ENCODE measurements at regions not wholly inside any gene's neighbourhood (a gene's known extent, or its start where the extent isn't known, plus 50 kb on each side); places are given as distances from the start of the nearest gene placed in this dataset.

DNA sequence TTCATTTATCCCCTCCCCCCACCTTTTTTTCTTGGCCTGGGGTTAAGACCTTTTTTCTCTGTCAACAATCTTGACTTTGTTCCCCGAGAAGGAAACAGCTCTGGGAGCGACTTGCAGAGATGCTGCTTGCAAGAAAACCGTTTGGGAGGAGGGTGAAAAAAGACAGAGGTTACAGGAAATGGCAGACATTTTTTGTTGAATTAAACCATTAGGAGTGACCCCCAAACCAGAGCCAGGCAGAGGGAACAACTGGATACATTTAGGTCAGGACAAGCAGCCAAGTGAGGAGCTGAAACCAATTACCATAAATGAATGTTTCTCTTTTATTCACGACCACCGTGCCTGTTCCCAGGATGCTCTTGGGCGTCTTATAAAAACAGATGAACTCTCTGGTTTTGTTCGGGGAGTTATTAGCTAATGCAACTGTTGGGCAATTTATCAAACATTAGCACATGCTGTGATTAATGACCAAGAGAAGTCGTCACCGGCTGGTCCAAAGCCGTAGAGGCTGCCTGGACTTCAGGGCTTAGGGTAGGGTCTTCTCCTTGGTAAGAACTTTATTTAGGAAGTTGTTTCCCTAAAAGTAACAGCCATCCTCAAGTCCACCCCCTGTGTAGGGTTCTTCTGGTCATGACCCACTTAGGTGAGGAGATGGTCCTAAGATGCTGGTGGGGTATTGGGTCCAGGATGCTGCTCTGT is 141.0 kb downstream of the FOXD2 start:
- TF ChIP-seq, protein P1, sequence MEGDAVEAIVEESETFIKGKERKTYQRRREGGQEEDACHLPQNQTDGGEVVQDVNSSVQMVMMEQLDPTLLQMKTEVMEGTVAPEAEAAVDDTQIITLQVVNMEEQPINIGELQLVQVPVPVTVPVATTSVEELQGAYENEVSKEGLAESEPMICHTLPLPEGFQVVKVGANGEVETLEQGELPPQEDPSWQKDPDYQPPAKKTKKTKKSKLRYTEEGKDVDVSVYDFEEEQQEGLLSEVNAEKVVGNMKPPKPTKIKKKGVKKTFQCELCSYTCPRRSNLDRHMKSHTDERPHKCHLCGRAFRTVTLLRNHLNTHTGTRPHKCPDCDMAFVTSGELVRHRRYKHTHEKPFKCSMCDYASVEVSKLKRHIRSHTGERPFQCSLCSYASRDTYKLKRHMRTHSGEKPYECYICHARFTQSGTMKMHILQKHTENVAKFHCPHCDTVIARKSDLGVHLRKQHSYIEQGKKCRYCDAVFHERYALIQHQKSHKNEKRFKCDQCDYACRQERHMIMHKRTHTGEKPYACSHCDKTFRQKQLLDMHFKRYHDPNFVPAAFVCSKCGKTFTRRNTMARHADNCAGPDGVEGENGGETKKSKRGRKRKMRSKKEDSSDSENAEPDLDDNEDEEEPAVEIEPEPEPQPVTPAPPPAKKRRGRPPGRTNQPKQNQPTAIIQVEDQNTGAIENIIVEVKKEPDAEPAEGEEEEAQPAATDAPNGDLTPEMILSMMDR (IDR thresholded peaks at IDR 0.05) = no peak
- no peaks in the 10 kb centered on the region for H3K4me1 ChIP-seq
- no peak overlapping the region for H3K4me3 ChIP-seq (ENCODE audit: low read depth, low read length)
- no peaks in the 10 kb centered on the region for H3K27me3 ChIP-seq (ENCODE audit: control insufficient read depth, insufficient read depth, low read length)
- no peak overlapping the region for H3K27ac ChIP-seq
- no peak overlapping the region for H2AFZ ChIP-seq
- no peaks in the 10 kb centered on the region for H3K79me2 ChIP-seq
- H3K4me2 ChIP-seq (ENCODE audit: low read length) = no peak overlapping the region
- H3K9ac ChIP-seq = no peak overlapping the region
- H3K36me3 ChIP-seq (ENCODE audit: control insufficient read depth, insufficient read depth, low read length) = no peaks in the 10 kb centered on the region
- H3K9me3 ChIP-seq (ENCODE audit: control insufficient read depth, low read length) = no peaks in the 10 kb centered on the region

DNA sequence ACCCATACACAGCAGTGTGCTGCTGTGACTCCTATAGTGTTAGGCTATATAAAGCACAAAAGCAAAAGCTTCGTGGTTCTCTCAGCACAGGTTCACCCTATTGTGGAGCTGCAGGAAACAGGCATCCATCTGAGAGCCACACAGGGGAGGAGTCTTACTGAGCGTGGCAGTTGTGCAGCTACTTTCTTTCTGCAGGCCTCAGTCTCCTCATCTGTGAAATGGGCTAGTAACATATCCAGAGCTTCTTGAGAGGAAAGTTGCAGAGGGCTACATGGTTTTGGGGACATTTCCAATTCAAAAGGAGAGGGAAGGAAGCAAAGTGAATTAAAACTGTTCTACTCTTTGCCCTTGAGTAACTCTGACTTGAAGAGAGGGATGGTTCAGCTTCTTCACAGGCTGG is 142.0 kb downstream of the FOXD2 start:
- Histone ChIP-seq H3K27me3 (ENCODE audit: control insufficient read depth, insufficient read depth, low read length) (no peaks in the 10 kb centered on the region), H3K9ac (no peak overlapping the region), H3K4me1 (no peaks in the 10 kb centered on the region), H3K79me2 (no peaks in the 10 kb centered on the region), H3K4me2 (ENCODE audit: low read length) (no peak overlapping the region), H3K36me3 (ENCODE audit: control insufficient read depth, insufficient read depth, low read length) (no peaks in the 10 kb centered on the region), H3K9me3 (ENCODE audit: control insufficient read depth, low read length) (no peaks in the 10 kb centered on the region), H3K27ac (no peak overlapping the region), H3K4me3 (ENCODE audit: low read depth, low read length) (no peak overlapping the region), H2AFZ (no peak overlapping the region)
- TF ChIP-seq, protein P1 (IDR thresholded peaks at IDR 0.05) = no peak

DNA sequence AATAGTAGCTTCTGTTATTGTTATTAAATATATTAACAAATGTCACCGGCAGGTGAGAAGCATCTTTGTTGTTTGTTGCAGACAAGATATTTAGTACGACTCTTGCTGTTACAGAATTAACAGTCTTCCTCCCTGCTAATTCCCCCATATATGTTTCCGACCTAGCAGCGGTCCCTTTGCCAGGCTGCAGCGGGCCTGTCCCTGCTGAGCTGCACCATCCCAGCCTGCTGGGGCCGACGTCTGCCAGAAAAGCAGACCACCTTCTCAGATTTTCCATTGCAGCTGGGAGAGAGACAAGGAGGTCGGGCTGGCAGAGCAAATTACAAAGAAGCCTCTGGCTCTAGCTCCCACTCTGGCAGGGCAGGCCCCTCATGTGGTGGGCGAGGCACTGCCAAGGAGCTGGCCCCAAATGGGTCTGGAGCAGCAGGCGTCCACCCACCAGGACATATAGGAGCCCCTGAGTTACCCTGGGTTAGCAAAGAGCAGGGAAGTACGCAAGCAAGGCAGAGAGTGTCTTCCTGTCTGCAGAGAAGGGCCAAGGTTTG is 142.7 kb downstream of the FOXD2 start:
- Histone ChIP-seq H2AFZ (no peak overlapping the region), H3K9ac (no peak overlapping the region), H3K27ac (no peak overlapping the region), H3K79me2 (no peaks in the 10 kb centered on the region), H3K4me1 (no peaks in the 10 kb centered on the region), H3K36me3 (ENCODE audit: control insufficient read depth, insufficient read depth, low read length) (no peaks in the 10 kb centered on the region), H3K9me3 (ENCODE audit: control insufficient read depth, low read length) (no peaks in the 10 kb centered on the region), H3K4me3 (ENCODE audit: low read depth, low read length) (no peak overlapping the region), H3K27me3 (ENCODE audit: control insufficient read depth, insufficient read depth, low read length) (no peaks in the 10 kb centered on the region), H3K4me2 (ENCODE audit: low read length) (no peak overlapping the region)
- TF ChIP-seq, protein P1 (IDR thresholded peaks at IDR 0.05) = no peak

DNA sequence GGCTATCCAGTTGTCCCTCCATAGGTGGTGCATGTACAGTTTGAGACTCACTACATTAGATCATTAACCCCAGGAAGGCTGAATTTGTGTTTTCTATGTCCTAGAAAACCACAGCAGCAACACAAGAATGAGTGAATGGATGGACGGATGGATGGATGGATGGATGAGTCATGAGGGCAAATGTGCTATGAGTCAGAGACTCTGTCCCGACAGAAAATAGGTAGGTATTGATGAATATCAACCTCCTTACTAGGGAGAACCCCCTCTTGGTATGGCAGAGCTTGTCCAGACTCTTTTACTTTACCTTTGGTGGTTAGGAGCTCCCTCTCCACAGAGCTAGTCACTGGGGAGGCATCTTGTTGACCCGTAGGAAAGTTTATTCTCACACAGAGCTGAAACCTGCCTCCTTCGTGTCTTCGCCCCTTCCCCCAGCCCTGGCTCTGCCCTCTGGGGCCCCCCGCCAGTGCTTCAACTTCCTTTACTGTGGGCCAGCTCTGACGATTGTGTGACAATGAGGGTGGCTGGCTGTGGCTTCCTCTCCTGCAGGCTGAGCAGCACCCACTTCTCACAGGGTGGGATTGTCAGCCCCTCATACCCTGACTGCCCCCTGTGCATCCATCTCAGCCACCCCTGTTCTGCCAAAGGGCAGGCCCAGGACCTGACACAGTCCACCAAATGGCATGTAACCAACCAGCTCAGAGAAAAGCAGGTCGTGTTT is 145.2 kb downstream of the FOXD2 start:
- no peak overlapping the region for H3K9ac ChIP-seq
- no peaks in the 10 kb centered on the region for H3K36me3 ChIP-seq (ENCODE audit: control insufficient read depth, insufficient read depth, low read length)
- no peaks in the 10 kb centered on the region for H3K9me3 ChIP-seq (ENCODE audit: control insufficient read depth, low read length)
- H3K27ac ChIP-seq = no peak overlapping the region
- no peaks in the 10 kb centered on the region for H3K4me1 ChIP-seq
- H3K4me2 ChIP-seq (ENCODE audit: low read length) = no peak overlapping the region
- H3K4me3 ChIP-seq (ENCODE audit: low read depth, low read length) = no peak overlapping the region
- no peaks in the 10 kb centered on the region for H3K27me3 ChIP-seq (ENCODE audit: control insufficient read depth, insufficient read depth, low read length)
- TF ChIP-seq, protein P1 (IDR thresholded peaks at IDR 0.05) = no peak
- H3K79me2 ChIP-seq = no peaks in the 10 kb centered on the region
- H2AFZ ChIP-seq = no peak overlapping the region
